ENCODE measurements at regions not wholly inside any gene's neighbourhood (a gene's known extent, or its start where the extent isn't known, plus 50 kb on each side); places are given as distances from the start of the nearest gene placed in this dataset.

DNA sequence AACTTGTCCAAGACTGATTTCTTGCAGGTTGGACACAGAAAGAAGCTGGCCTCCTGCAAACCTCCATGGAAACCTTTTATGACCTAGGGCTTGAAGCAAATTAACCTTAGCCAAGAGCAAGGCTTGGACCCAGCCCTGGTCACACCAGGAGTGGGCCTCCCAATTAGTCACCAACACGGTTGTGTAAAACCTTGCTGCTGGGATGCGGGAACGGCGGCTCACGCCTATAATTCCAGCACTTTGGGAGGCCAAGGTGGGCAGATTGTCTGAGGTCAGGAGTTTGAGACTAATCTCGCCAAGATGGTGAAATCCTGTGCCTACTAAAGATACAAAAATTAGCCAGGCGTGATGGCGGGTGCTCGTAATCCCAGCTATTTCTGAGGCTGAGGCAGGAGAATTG, 419.9 kb downstream of the AASDHPPT start (continued):
- no peak for TF ChIP-seq ZNF274 (IDR thresholded peaks at IDR 0.05; ENCODE audit: low read depth, low read length)
- no peak for TF ChIP-seq SRF (IDR thresholded peaks at IDR 0.05; ENCODE audit: low read depth)

DNA sequence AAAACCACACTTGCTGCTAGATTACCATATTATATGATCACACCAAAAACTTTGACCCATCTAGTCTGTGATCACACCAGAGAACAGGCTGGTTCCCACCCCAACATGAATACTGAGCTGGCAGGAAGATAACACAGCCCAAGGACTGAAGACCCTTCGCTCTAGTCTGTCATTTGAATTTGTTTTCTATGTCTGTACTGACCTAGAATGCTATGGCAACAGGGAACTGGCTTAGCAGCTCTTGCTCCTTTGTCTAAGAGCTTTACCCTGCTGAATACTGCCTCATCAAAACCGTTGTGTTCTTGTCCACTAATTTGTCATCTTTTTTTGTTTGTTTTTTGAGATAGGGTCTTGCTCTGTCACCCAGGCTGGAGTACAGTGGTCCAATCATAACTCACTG, 420.4 kb downstream of the AASDHPPT start:
- Histone ChIP-seq H3K27ac (ENCODE audit: low read depth, low read length) (no peak overlapping the region), H3K36me3 (ENCODE audit: control insufficient read depth in 1 of 2, insufficient read depth in 2 of 2, low read length in 2 of 2) (no peaks in the 10 kb centered on the region), H3K9me3 (ENCODE audit: control insufficient read depth in 1 of 2, insufficient read depth in 1 of 2, low read depth in 1 of 2, low read length in 2 of 2) (no peaks in the 10 kb centered on the region), H3K4me2 (ENCODE audit: low read length) (no peak overlapping the region), H3K9me2 (ENCODE audit: insufficient read depth) (no peaks in the 10 kb centered on the region), H2AFZ (ENCODE audit: low read depth, low read length, poor library complexity, severe bottlenecking) (no peak overlapping the region), H4K20me1 (ENCODE audit: insufficient read depth) (no peaks in the 10 kb centered on the region), H3K4me3 (replicated peaks in 1 of 2; ENCODE audit: low read depth in 1 of 2, low read length in 2 of 2) (no peak overlapping the region), H3K4me1 (ENCODE audit: control insufficient read depth in 1 of 2, insufficient read depth in 2 of 2, low read length in 2 of 2) (no peaks in the 10 kb centered on the region), H3K27me3 (ENCODE audit: insufficient read depth, low read length) (no peaks in the 10 kb centered on the region), H3K9ac (ENCODE audit: low read length) (no peak overlapping the region), H3K79me2 (ENCODE audit: insufficient read depth, low read length) (no peaks in the 10 kb centered on the region)
- ATAC-seq (no peak), DNase-seq (ENCODE audit: low read depth, low spot score) (no peak)
- ChIA-PET RAD21 (ENCODE audit: low non-redundant PET in 1 of 2, low total read pairs in 2 of 2, uncharacterized antibody in 2 of 2, unreplicated experiment in 2 of 2) (no interaction called here), CTCF (no interaction called here), POLR2A (no interaction called here)
- BruUV-seq (replicated peaks) = no TSS peak
- intact Hi-C loops (cut with micrococcal nuclease) = no loop called here
- TF ChIP-seq EZH2phosphoT487 (IDR thresholded peaks at IDR 0.05; ENCODE audit: borderline replicate concordance) = no peak
- TF ChIP-seq REST (IDR thresholded peaks at IDR 0.05; ENCODE audit: low read depth) = no peak
- no peak for TF ChIP-seq SP1 (IDR thresholded peaks at IDR 0.05; ENCODE audit: low read depth)
- no peak for TF ChIP-seq POLR2A (IDR thresholded peaks at IDR 0.05; ENCODE audit: borderline replicate concordance, extremely low read depth, insufficient read depth, insufficient read length)
- no peak for TF ChIP-seq RAD21 (IDR thresholded peaks at IDR 0.05; ENCODE audit: low read depth)
- TF ChIP-seq SRF (IDR thresholded peaks at IDR 0.05; ENCODE audit: low read depth) = no peak
- no peak for TF ChIP-seq SIN3A (IDR thresholded peaks at IDR 0.05; ENCODE audit: low read depth)
- no peak for TF ChIP-seq MAX (IDR thresholded peaks at IDR 0.05)
- no peak for TF ChIP-seq ZFX (IDR thresholded peaks at IDR 0.05)
- no peak for TF ChIP-seq ZNF274 (IDR thresholded peaks at IDR 0.05; ENCODE audit: low read depth, low read length)
- TF ChIP-seq YY1 (IDR thresholded peaks at IDR 0.05; ENCODE audit: extremely low read depth, insufficient replicate concordance, low read depth, low read length) = no peak
- no peak for TF ChIP-seq FOSL1 (IDR thresholded peaks at IDR 0.05; ENCODE audit: low read depth)
- no peak for TF ChIP-seq ELF1 (IDR thresholded peaks at IDR 0.05; ENCODE audit: borderline replicate concordance, low read depth)
- no peak for TF ChIP-seq EZH2 (IDR thresholded peaks at IDR 0.05)
- no peak for TF ChIP-seq TCF7L2 (IDR thresholded peaks at IDR 0.05; ENCODE audit: borderline replicate concordance, extremely low read depth, insufficient read depth, insufficient read length)
- TF ChIP-seq CBX3 (IDR thresholded peaks at IDR 0.05; ENCODE audit: low read depth) = no peak
- no peak for TF ChIP-seq CTCF (IDR thresholded peaks at IDR 0.05 in 2 of 3, conservative IDR thresholded peaks at IDR 0.05 in 1 of 3; ENCODE audit: borderline replicate concordance in 1 of 3, insufficient read depth in 1 of 3, low read depth in 2 of 3, low read length in 2 of 3)
- TF ChIP-seq CEBPB (IDR thresholded peaks at IDR 0.05; ENCODE audit: low read depth) = no peak
